NCI-H345 treated with DMSO at 0.1 percent for 48 hours (cell line): ENCODE measurements at regions not wholly inside any gene's neighbourhood (a gene's known extent, or its start where the extent isn't known, plus 50 kb on each side); places are given as distances from the start of the nearest gene placed in this dataset.

Source experiments
- DNase-seq: peaks from one replicate; lab custom pipeline; 2025; ENCODE audit not compliant: unreplicated experiment; lab: John Stamatoyannopoulos, UW

DNA sequence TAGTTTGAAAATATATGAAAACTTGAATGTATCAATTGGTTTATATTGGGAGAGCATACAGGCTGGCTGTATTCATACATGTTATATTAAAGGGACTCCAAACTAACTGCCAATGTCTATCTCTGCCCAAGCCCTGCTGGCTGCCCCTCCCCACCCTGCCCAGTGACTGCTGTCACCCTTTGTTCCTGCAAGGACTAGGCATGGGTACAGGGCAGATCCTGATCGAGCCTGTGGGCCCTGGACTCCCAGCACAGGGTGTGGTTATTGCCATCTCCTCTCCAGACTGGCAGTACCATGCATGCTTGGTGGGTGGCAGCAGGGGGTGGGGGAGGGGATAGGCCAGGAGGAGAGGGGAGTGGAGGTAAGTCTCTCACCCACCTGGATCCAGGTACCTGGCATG is 167.5 kb upstream of the RASGEF1B start:
- DNase-seq, result no peak

DNA sequence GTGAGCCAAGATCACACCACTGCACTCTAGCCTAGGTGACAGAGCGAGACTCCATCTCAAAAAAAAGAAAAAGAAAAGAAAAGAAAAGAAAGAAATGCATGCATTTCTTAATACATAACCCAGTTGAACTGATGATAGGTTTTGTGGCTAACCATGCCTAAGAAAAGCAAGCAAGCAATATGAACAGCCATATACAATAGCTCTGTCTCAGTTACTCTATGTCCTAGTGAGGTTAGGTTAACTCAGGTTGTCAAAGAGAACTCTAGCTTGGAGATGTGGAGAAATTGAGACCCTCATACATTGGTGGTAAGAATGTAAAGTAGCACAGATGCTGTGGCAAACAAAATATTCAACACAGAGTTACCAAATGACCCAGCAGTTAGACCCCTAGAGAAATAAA is 167.0 kb upstream of the RASGEF1B start:
- DNase-seq, result no peak

DNA sequence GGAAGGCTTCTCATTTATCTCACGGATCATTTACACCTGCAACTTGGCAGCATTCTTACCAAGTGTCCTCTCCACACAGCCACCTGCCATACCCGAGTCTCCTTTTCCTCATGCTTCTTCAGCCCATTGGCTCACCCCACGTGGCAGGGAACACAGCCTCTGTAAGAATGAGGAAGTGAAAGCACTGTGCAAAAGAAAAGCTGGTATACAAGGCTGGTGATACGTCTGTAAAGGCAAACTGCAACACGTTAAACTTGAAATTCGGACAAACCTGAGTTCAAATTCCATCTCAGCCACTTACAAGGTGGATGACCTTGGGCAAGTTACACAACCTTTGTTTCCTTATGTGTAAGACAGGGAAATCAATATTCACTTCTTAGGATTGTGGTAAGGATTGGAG is 164.0 kb upstream of the RASGEF1B start:
- no peak for DNase-seq

DNA sequence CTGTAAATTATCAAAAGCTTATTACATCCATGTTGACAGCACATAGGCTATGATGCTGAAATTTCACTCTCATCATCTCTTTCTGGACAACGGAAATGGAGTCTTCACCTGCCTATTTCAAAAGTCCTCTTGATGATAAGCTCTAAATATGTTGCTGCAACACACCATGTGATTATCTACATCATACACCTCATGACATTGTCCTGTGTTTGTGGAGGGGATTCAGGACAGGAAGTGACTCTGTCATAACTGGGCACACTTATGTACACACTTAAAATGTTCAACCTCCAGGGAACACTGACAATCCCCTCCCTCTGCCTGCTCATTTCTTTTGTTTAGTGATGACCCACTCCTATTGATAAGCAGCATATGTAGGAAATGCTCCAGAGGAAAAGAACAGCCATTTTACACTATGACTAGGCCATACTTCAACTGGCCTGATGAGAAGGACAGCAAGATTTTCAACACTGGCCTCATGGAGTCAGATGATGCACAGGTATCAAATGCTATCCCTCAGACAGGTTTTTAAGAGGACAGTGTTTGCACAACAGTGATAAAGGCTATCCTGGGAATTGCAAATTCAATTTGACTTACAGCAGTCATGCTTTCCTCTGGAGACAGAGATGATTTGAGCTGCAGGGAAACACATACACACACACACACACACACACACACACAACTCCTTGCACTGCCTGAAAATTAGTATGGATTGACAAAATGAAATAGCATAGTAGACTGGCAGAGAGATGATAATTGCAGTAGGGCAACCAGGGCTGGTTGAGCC is 163.3 kb upstream of the RASGEF1B start:
- DNase-seq, result no peak

DNA sequence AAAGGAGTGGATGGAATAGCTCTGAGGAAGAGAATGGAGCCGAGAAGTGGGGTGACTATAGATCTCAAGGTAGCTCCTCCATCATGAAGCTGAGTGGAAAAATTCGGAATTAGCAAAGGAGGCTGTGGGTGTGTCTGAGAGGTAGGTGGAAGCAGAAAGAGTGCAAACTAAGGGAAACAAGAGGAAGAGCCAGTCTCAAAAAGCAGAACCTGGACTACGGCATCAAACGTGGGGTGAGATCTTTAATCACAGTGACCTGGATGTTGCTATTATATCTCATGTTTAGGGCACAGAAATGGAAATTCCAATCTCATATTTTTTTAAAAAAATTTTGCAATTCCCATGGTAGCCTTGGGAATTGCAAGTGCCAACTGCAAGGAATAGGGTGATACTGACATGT is 162.5 kb upstream of the RASGEF1B start:
- no peak for DNase-seq

DNA sequence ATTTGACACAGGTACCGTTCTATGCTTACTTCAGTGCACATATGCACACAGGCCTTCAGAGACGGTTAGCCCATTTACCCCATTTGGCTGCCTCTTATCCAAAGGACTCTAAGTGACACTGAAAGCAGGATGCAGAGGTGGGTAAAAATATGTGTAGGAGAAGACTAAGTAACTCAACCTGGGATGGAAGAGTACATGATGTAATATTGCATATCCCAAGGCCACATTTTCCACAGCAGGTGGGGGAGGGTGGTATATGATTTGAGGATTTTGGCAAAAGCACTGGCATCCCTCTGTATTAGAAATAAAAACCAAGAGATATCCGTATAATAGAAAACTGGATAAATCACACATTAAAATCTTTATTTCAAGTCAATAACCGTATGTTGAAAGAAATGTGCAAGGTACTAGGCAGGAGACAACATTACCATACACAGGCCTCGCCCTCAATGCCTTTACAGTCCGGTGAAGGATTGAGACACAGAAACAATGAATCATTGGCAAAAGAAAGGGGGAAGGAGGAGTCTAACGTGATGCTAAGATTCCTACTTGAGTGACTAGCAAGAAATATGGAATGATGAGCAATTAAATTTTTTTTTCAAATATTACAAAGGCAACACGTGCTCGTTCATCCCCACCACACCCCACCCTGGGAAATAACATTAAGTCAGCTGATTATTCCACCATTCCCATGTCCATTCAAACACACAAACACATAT is 161.0 kb upstream of the RASGEF1B start:
- DNase-seq, result no peak

DNA sequence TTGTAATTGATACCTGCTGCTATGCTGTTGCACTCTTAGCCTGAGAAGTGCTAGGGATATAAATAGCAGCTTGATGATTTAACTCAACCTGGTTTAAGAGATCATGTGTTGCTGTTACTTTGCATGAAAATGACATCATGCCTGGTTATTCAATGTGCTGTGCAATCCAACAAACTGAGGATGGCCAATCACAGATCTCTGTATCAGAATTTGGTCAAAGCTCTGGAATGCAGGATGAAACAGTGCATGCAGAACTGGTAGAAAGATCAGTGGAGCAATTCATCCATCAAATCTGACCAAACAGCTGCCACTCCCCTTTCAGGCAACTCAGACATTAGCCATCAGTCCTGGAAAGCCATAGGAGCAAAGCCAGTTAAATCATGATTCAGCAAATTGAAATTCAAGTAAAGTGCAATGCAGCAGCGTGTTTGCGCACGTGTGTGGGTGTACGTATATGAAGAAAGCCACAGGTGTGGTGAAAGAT is 160.3 kb upstream of the RASGEF1B start:
- no peak for DNase-seq

DNA sequence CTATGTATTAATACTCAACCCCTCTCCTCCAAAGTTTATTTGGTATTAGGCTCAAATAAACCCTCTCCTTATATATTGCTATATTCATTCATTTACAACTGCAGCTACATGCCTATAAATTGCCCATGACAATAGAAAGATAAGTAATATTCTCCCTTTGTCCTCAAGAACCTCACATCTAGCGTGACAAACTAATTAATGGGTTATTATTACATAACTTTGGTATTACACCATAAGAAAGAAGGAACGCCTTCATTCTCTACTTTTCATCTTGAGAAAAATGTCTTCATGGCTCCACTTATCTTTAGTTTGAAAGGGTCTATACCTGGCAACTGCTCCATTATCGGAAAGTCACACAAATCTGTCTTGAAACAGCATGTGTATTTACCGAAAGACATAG is 157.7 kb upstream of the RASGEF1B start:
- no peak for DNase-seq

DNA sequence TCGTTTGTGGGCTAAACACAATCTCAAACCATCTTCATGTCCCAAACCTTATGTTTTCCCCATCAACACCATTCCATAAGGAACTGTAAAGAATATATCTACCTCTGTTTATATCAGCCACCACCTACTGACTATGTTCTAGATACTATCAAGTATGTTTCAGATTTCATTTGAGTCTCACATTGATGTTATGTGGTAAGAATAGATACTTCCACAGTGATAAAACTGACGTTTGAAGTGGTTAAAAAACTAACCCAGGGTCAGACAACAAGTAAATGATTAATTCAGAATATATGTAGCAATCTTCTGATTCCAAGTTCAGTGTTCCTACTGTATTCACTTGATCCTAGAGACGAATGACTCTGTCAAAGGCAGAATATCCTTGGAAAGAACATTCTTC is 156.8 kb upstream of the RASGEF1B start:
- DNase-seq, result no peak

DNA sequence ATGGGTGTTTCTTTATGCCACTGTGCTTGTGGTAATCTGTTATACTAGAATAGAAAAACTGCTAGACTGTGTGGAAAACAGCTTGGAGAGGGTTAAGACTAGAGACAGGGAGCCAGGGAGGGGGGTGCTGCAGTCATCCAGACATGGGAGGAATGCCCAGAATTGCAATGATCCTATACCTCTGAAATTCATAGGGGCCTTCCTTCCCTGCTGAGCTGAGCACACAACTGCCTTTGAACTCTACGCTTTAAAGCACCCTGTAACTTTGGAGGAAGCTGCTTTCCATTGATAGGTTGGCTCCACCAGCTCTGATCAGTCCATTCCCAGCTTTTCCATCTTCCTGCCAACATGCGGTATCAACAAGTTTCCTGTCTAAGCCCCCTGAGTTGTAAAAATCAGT is 155.9 kb upstream of the RASGEF1B start:
- DNase-seq, result no peak

DNA sequence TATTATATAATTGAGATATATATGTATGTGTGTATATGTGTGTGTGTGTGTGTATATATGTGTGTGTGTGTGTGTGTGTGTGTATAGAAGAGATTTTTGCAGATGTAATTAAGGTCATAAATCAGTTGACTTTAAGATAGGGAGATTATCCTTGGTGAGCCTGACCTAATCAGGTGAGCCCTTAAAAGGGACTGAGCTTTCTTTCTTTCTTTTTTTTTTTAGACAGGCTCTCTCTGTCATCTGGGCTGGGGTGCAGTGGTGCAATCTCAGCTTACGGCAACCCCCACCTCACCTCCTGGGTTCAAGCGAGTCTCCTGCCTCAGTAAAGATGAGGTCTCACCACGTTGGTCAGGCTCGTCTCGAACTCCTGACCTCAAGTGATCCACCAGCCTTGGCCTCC is 155.1 kb upstream of the RASGEF1B start:
- no peak for DNase-seq

DNA sequence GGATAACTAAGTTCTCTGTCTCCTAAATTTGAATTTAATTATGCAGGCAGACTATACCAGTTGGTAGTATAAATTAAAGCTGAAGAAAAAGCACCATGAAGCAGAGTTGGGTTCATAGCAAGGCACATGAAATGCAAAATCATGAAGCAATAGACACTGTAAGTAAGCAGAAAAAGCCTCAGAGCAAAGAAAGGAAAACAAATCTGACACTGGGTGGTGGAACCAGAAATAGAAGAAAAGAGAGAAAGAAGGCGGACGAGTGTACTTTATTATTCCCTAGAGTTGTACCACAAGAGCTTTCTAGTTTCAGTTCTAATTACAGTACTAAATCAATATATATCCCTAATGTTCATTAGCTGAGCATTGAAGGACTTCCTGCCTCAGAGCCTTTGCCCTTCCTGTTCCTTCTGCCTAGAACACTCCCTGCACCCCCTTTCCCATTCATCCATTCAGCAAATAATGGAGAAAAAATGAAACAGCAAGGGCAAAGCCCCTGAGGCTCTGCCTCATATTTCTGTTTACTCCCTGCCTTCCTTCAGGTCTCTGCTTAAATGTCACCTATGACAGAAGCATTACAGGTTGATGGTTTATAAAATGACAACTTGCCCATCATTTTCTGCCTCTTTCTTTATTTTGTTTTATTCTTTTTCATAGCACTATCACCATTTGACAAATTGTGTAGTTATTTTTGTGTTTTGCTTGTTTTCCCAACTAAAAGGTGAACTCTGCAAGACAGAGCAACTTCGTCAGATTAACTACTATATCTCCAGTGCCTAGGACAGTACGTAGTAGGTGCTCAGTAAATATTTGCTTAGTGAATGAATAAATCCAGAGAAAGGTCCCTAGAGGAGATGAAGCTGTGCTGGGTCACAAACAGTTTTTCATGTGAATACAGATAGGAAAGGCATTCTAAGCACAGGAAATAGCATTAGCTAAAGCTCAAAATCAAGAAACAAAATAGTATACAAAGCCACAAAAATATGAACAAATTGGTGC is 154.0 kb upstream of the RASGEF1B start:
- DNase-seq, result no peak

DNA sequence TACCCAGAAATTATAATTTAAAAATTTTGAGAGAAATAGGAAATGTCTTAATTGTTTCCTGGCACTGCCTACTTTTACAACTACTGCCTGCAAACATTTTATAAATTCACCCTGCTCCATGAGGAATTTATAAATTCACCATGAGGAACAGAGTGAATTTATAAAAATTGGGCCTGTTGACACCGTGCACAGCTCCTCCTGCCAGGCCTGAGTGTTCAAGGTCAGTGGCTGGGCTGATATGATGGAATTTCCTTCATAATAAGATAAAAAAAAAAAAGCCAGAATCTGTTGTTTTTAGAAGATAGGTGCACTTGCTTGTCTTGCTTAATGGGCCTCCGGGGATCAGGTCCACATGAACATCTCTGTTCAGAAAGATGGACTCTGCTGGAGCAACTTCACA is 151.7 kb upstream of the RASGEF1B start:
- DNase-seq, result no peak

DNA sequence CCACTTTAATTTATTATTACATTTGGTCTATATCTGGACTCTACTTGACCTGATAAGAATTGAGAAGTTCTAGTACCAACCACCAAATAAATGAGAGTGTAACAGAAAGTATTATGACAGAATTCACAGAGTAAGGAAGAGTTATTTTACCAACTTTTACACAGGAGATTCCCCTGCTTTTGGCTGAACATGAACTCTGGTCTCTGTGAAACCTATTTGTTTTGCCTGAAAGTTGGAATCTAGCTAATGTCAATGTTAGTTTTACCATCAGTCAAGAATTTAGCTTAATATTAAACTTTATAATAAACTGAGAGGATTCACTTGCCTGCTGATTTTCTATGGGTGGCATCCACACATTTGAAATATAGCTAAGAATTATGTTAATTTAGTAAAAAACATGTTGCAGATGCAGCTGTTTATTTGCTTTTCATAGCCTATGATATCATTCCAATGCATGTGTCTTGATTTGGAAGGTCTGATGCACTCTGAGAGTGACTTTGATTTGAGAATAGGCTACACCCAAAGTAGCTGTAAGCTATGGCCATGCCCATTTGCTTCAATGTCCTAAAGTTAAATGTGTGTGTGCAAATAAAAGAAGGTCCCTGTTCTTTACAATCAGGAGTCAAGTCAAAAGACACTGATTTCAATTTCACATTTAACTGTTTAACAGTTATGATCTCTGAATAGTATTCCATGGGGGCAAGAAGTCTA is 150.9 kb upstream of the RASGEF1B start:
- no peak for DNase-seq

DNA sequence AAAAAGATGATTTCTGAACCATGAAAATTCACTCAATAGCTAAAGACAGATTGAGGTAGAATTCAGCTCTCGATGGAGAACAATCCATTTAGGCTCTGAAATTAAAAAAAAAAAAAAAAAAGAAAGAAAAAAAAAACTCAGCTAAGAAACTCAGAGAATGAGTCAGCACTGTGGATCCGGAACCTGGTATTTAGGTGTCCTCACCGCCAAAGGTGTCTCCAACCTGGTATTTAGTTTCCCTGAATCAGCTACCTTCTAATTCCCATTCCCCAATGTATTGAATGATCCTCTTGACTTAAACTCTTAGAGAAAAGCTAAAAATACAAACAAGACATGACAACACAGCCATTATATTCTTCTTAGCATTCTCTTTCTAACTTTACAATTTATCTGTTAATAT is 150.3 kb upstream of the RASGEF1B start:
- no peak for DNase-seq

DNA sequence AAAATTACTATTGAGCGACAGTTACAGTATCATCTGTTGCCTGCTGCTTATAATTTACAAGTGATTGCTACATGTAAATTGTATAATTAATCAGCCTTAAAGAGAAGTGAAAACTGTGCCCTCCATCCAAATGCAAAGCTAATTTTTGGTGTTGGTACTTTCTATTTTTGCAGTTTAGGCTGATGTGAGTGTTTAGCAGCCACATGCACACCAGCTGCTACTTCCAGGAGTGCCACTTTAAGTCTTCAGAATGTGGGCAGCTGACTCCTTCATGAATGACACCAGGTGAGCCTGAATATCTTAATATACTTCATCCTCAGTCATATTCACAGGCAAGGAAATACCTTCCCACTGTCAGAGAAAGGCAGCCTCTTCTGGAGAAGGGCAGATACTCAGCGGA is 149.8 kb upstream of the RASGEF1B start:
- no peak for DNase-seq

DNA sequence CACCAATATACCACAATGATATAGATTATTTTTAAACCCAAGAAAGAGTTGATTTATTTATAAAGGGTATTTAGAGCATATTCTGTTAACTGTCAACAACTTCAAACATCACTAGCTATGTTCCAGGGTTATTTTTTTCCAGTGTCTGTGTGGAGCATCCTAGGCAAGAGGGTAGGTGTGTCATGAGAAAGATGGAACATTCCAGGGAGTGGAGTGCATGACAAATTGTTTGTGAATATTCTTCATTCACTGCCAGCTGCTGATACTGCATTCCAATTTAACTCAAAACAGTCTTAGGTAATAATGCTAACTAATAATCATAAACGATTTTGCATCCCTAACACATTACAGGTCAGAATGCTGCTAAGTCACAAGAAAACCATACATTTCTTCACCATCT is 148.7 kb upstream of the RASGEF1B start:
- no peak for DNase-seq

DNA sequence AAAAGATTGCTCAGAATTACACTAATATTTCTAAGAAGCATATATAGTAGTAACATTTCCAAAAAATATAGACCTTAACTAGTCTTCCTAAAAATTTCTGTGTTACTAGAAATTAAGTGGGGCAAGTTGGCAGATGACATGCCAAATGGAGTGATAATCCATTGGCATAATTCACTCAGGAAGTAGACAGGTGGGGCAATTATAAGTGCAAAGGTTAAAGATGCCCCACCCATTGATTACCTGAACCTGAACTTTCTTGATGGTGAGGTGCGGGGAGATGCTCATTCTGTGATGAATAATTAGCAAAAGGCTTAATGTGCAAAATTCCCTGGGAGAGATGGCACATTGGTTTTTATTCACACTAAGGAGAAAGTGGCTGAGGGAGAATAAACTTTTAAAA is 145.8 kb upstream of the RASGEF1B start:
- no peak for DNase-seq

DNA sequence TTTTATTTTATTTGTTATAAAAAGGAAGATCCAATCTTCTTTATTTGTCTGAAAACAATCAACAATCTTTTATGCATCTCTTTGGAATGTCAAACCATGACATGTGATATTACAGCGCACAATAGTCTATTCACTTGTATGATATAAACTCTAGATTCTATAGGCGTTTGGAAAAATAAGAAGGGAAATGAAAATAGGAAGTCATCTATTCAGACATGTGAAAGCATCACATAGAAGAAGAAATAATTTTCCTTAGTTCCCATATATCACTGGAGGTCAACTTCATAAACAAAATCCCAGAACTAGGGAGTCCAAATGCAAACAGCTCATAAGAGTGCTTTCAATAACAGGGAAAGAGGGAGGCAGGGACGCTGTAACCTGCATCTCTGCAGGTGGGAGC is 139.5 kb upstream of the RASGEF1B start:
- no peak for DNase-seq

DNA sequence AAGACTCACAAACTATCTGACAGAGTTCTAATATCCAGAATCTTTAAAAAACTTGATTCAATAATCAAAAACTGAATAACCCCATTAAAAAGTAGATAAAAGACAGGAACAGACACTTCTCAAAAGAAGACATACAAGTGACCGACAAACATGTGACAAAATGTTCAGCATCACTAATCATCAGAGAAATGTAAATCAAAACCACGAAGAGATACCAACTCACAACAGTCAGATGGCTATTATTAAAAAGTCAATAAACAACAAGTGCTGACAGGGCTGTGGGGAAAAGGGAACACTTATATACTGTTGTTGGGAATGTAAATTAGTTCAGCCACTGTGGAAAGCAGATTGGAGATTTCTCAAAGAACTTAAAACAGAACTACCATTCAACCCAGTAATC is 138.1 kb upstream of the RASGEF1B start:
- no peak for DNase-seq

DNA sequence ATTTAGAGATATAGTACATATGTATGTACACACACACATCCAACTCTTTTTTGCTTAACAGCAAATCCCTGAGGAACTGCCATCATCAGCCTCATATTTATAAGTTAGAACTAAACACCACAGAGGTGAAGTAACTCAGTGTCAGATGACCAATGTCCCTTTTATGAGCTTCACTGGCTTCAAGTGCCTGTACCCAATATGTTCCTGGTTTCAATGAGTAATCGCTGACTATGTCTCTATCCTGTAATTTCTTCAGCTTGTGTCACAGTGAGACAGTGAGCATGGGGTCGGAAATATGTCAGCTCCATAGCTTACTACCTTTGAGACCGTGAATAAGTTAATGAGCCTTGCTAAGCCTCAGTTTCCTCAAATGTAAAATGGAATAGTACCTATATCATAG is 136.2 kb upstream of the RASGEF1B start:
- no peak for DNase-seq
